ENCODE measurements at regions not wholly inside any gene's neighbourhood (a gene's known extent, or its start where the extent isn't known, plus 50 kb on each side); places are given as distances from the start of the nearest gene placed in this dataset.
A peak's percentile ranks its signal among the peaks of the same experiment; 100 is the strongest.

GRCh38 chr9:115360122-115360521 lies 242.2 kb upstream of the TNC start:
- no peak overlapping the region for H3K4me3 ChIP-seq

DNA sequence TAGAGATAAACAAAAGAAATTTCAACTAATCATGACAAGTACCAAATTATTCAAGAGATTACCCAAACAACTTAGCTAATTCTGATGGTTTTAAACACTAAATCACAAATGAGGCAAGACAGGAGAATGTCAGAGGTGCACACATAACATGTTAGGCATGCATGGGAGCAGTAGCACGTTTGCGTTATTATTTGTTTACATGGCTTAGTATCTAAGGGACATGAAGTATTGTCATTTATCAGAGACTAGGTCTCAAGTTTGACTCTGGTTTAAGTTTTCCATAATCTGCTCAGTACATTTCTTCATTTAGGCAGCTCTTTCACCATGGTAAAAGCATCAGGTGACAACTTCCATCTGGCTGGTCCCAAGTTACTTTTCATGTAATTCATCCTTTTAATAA lies 244.1 kb upstream of the TNC start:
- Histone ChIP-seq H3K4me3 (no peak overlapping the region), H3K27ac (no peak overlapping the region), H3K36me3 (no peaks in the 10 kb centered on the region), H3K9me3 (replicated peaks in 1 of 11) (no peaks in the 10 kb centered on the region), H3K9ac (no peak overlapping the region), H3K4me1 (no peaks in the 10 kb centered on the region), H4K20me1 (no peaks in the 10 kb centered on the region), H3K27me3 (no peaks in the 10 kb centered on the region), H3K4me2 (no peak overlapping the region)
- TF ChIP-seq Cebpa-rat (IDR thresholded peaks at IDR 0.05): no peak

More at GRCh38 chr9:115360122-115360521, 242.2 kb upstream of the TNC start:
- Histone ChIP-seq H3K27me3 (no peaks in the 10 kb centered on the region), H3K9ac (no peak overlapping the region), H3K4me1 (no peaks in the 10 kb centered on the region), H3K36me3 (no peaks in the 10 kb centered on the region), H3K4me2 (no peak overlapping the region), H4K20me1 (no peaks in the 10 kb centered on the region), H3K9me3 (replicated peaks in 1 of 11) (no peaks in the 10 kb centered on the region), H3K27ac (no peak overlapping the region)
- TF ChIP-seq Cebpa-rat (IDR thresholded peaks at IDR 0.05): no peak

DNA sequence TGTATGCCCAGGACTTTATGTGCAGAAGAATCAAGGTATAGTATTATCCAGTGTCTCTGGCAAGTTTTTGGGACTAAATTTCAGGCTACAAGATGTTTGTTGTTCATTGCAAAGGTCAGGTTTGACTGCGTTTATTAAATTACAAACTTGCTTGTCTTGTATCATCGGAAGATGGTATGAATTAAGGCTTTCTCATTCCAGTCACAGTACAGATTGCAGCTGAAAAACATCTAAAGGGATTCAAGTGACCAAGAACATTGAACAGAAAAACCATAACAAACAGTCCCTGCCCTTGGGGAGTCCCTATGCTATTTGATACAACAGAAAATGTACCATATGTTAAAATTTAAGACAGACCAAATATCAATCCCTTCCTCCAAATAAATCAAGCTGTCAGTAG lies 244.7 kb upstream of the TNC start:
- H3K27me3 ChIP-seq: no peaks in the 10 kb centered on the region
- no peak overlapping the region for H3K4me3 ChIP-seq
- TF ChIP-seq Cebpa-rat (IDR thresholded peaks at IDR 0.05): no peak
- peaks cover 0 to under 1% (median 0%) of the 10 kb centered on the region in 10 experiments; a peak in 2 of 20 replicates for H3K4me1 ChIP-seq
- H3K9me3 ChIP-seq (replicated peaks in 1 of 11): no peaks in the 10 kb centered on the region
- no peak overlapping the region for H3K4me2 ChIP-seq
- no peak overlapping the region for H3K9ac ChIP-seq
- H3K36me3 ChIP-seq: no peaks in the 10 kb centered on the region
- H3K27ac ChIP-seq: no peak overlapping the region
- H4K20me1 ChIP-seq: no peaks in the 10 kb centered on the region

DNA sequence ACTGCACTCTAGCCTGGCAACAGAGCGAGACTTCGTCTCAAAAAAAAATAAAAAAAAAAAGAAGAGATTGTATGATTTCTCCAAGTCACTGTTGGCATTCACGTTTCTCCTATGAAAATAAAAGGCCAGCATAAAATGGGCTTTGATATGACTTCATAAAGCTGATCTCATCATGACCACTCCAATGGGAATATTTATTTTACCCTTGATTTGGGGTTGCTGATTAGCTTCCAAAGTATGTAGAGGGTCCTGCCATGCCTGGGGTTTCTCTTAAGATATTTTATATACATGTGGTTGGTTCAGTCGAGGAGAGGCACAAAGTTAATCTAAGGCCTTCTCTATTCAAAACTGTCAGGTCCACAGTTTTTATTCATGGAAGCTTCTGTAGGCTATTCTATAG lies 247.0 kb upstream of the TNC start:
- Histone ChIP-seq H3K9me3 (replicated peaks in 1 of 11) (no peaks in the 10 kb centered on the region), H3K4me2 (no peak overlapping the region), H3K9ac (no peak overlapping the region), H3K36me3 (no peaks in the 10 kb centered on the region), H3K27ac (no peak overlapping the region), H3K4me1 (peaks cover 0 to 14% (median 3%) of the 10 kb centered on the region in 10 experiments; a peak in 7 of 20 replicates), H4K20me1 (no peaks in the 10 kb centered on the region), H3K4me3 (no peak overlapping the region), H3K27me3 (no peaks in the 10 kb centered on the region)
- no peak for TF ChIP-seq Cebpa-rat (IDR thresholded peaks at IDR 0.05)

DNA sequence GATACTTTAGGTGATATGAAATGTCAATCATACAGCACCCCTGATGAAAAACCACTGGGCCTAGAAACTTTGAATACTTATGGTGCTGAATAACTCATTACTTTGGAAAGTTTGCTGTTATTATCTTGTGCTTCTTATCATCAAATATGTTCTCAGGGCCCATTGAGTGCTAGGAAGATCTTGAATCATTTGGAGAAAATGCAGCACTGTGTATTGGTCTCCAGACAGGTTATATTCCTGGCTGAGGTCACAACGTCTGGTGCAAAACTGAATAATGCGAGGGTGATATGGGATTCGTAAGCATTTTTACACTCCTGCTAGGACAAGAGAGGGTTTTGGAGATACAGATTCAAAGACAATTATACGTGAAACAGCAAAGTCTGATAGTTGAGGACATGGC lies 249.4 kb upstream of the TNC start:
- H3K27me3 ChIP-seq: no peaks in the 10 kb centered on the region
- H3K36me3 ChIP-seq: no peaks in the 10 kb centered on the region
- TF ChIP-seq Cebpa-rat (IDR thresholded peaks at IDR 0.05): no peak
- H3K27ac ChIP-seq: no peak overlapping the region
- no peak overlapping the region for H3K4me3 ChIP-seq
- H3K9me3 ChIP-seq (replicated peaks in 1 of 11): peaks cover 0 to 8% (median 0%) of the 10 kb centered on the region in 11 experiments; a peak in 2 of 22 replicates
- no peak overlapping the region for H3K9ac ChIP-seq
- H3K4me1 ChIP-seq: peaks cover 0 to 14% (median 3%) of the 10 kb centered on the region in 10 experiments; a peak in 7 of 20 replicates
- H3K4me2 ChIP-seq: no peak overlapping the region
- H4K20me1 ChIP-seq: no peaks in the 10 kb centered on the region

DNA sequence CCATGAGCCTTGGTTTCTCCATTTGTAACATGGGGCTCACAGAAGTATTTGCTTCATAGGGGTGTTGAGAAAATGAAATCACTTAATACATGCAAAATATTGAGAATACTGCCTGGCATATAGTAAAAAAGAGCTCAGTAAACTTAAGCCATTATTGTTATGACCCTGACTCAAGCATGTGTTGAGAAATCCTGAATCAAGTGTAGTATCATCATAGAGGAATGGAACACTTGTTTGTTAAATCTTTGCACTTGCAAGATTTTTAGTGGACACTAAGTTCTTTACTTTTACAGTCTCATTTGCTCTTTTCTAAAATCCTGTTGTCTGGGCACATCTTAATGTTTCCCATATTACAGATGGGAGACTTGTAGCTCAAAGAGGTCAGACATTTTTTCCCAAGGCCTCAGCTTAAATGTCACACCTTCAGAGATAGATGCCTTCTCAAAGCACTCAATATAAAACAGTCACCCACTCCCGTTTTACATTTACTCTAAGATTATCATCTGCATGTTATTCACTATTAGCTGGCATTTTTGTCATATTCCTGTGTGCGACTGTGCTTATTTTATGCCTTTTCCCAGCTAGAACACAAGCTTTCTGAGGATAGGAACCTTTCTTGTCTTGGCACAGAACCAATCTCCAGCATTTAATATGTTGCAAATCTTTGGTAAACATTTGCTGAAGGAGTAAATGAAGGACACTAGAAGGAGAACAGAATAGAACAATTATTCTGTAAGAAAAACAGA lies 250.0 kb upstream of the TNC start:
- Histone ChIP-seq H3K9me3 (replicated peaks in 1 of 11) (peaks cover 0 to 8% (median 0%) of the 10 kb centered on the region in 11 experiments; a peak in 2 of 22 replicates), H3K27ac (no peak overlapping the region)

DNA sequence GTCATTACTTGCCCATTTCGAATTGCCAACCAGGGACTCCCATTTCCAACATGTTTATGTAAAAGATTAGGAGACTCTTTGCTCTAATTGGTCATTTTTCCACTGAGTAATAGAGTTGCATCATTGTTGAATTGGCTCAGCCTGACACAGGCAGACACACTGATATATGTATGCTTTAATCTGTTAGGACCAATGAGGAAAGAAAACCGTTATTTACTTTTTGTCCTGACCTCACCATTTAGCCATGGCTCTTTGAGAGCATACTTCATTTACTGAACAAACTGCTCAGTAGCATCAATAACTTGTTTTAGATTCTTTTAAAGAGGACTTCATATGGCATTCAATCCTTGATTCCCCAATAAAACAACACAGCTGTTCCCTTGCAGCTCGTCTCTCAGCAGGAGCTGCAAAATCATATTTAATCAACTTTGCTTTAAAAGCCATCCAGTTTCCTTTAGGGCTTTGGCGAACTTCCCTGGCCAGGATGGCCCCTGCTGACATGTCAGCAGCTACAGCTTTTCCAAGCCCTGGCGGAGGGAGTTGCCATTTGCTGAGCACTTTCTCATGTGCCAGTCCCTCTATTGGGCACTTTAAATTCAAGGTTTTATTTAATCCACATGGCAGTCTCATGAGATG lies 251.5 kb upstream of the TNC start:
- Histone ChIP-seq H3K36me3 (no peaks in the 10 kb centered on the region), H3K27ac (no peak overlapping the region), H3K9me3 (replicated peaks in 1 of 11) (peaks cover 0 to 8% (median 0%) of the 10 kb centered on the region in 11 experiments; a peak in 2 of 22 replicates), H3K27me3 (no peaks in the 10 kb centered on the region), H3K4me3 (no peak overlapping the region), H3K9ac (no peak overlapping the region), H4K20me1 (no peaks in the 10 kb centered on the region), H3K4me1 (peaks cover 0 to 15% (median 3%) of the 10 kb centered on the region in 10 experiments; a peak in 7 of 20 replicates), H3K4me2 (no peak overlapping the region)
- TF ChIP-seq Cebpa-rat (IDR thresholded peaks at IDR 0.05): no peak

More for the DNA sequence above, 250.0 kb upstream of the TNC start:
- Histone ChIP-seq H3K36me3 (no peaks in the 10 kb centered on the region), H3K4me2 (peak overlapping the region in 4 of 11 experiments; percentile 32 to 63 (median 55); a peak in 9 of 22 replicates), H3K4me1 (peaks cover 0 to 14% (median 3%) of the 10 kb centered on the region in 10 experiments; a peak in 7 of 20 replicates), H4K20me1 (no peaks in the 10 kb centered on the region), H3K27me3 (no peaks in the 10 kb centered on the region), H3K9ac (no peak overlapping the region), H3K4me3 (no peak overlapping the region)
- no peak for TF ChIP-seq Cebpa-rat (IDR thresholded peaks at IDR 0.05)

- H3K4me3 ChIP-seq: no peak overlapping the region
- no peak overlapping the region for H3K9ac ChIP-seq
- no peaks in the 10 kb centered on the region for H3K36me3 ChIP-seq
- no peak overlapping the region for H3K27ac ChIP-seq
- no peak for TF ChIP-seq Cebpa-rat (IDR thresholded peaks at IDR 0.05)
- no peaks in the 10 kb centered on the region for H3K27me3 ChIP-seq
- H3K4me1 ChIP-seq: peaks cover 0 to 10% (median 2%) of the 10 kb centered on the region in 10 experiments; a peak in 7 of 20 replicates
- H3K4me2 ChIP-seq: peak overlapping the region in 2 of 11 experiments; percentile 1 to 34; a peak in 2 of 22 replicates
- no peaks in the 10 kb centered on the region for H4K20me1 ChIP-seq
- H3K9me3 ChIP-seq (replicated peaks in 1 of 11): peaks cover 0 to 8% (median 0%) of the 10 kb centered on the region in 11 experiments; a peak in 2 of 22 replicates
These were observed 255.2 kb upstream of the TNC start for GRCh38 chr9:115373000-115373709.

GRCh38 chr9:115373710-115374045 lies 255.7 kb upstream of the TNC start:
- TF ChIP-seq Cebpa-rat (IDR thresholded peaks at IDR 0.05): no peak
- Histone ChIP-seq H3K4me2 (0 out of 22 replicates have a peak overlapping the region, but pooled peaks of 1 of the 11 experiments have one; percentile 34), H3K9ac (no peak overlapping the region), H3K9me3 (replicated peaks in 1 of 11) (peaks cover 0 to 8% (median 0%) of the 10 kb centered on the region in 11 experiments; a peak in 2 of 22 replicates), H3K4me3 (no peak overlapping the region), H3K36me3 (no peaks in the 10 kb centered on the region), H3K27me3 (no peaks in the 10 kb centered on the region), H3K27ac (no peak overlapping the region), H3K4me1 (peaks cover 0 to 5% (median 0%) of the 10 kb centered on the region in 10 experiments; a peak in 4 of 20 replicates), H4K20me1 (no peaks in the 10 kb centered on the region)

Data from BLaER1 treated with 17β-estradiol and CSF1 and Interleukin-3, amounts not matched to agents 10 nM and 100 nM (cell line).